Loucy (cell line): ENCODE measurements at regions not wholly inside any gene's neighbourhood (a gene's known extent, or its start where the extent isn't known, plus 50 kb on each side); places are given as distances from the start of the nearest gene placed in this dataset.

Experiments used
- CTCF ChIP-seq: fragments of 200-600 bp; sonication (generic); conservative IDR thresholded peaks from 2 replicates; pipeline ENCODE4 v1.5.1; 2014; ENCODE audit warnings: mild to moderate bottlenecking, antibody characterized with exemption, low read length
- EZH2phosphoT487 ChIP-seq: fragments of 200-600 bp; IDR thresholded peaks from 2 replicates; pipeline ENCODE4 v1.6.1; 2018; ENCODE audit warnings: antibody characterized with exemption, mild to moderate bottlenecking, moderate library complexity, borderline replicate concordance

GRCh38 chr2:128495996-128496547, 177.4 kb upstream of the HS6ST1 start:
- no peak for TF ChIP-seq CTCF
- no peak for TF ChIP-seq EZH2phosphoT487
